ENCODE measurements at regions not wholly inside any gene's neighbourhood (a gene's known extent, or its start where the extent isn't known, plus 50 kb on each side); places are given as distances from the start of the nearest gene placed in this dataset.

- no peaks in the 10 kb centered on the region for H3K9me3 ChIP-seq
- no peak overlapping the region for H3K27ac ChIP-seq
- H3K27me3 ChIP-seq: no peaks in the 10 kb centered on the region
- TF ChIP-seq, protein P1, sequence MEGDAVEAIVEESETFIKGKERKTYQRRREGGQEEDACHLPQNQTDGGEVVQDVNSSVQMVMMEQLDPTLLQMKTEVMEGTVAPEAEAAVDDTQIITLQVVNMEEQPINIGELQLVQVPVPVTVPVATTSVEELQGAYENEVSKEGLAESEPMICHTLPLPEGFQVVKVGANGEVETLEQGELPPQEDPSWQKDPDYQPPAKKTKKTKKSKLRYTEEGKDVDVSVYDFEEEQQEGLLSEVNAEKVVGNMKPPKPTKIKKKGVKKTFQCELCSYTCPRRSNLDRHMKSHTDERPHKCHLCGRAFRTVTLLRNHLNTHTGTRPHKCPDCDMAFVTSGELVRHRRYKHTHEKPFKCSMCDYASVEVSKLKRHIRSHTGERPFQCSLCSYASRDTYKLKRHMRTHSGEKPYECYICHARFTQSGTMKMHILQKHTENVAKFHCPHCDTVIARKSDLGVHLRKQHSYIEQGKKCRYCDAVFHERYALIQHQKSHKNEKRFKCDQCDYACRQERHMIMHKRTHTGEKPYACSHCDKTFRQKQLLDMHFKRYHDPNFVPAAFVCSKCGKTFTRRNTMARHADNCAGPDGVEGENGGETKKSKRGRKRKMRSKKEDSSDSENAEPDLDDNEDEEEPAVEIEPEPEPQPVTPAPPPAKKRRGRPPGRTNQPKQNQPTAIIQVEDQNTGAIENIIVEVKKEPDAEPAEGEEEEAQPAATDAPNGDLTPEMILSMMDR (IDR thresholded peaks at IDR 0.05): no peak
- H3K36me3 ChIP-seq: no peaks in the 10 kb centered on the region
- no peak for ATAC-seq
- no peak overlapping the region for H3K4me3 ChIP-seq
- no peak for DNase-seq
- intact Hi-C loops (cut with DNase I): no loop called here
- no peaks in the 10 kb centered on the region for H3K4me1 ChIP-seq
Observed at GRCh38 chr15:27617013-27617412, 482.1 kb downstream of the OCA2 start.

- Histone ChIP-seq H3K4me1 (no peaks in the 10 kb centered on the region), H3K9me3 (no peaks in the 10 kb centered on the region), H3K36me3 (no peaks in the 10 kb centered on the region), H3K27me3 (no peaks in the 10 kb centered on the region), H3K27ac (no peak overlapping the region), H3K4me3 (no peak overlapping the region)
- ATAC-seq: no peak
- no peak for DNase-seq
- TF ChIP-seq, protein P1 (IDR thresholded peaks at IDR 0.05): no peak
- intact Hi-C loops (cut with DNase I): no loop called here
Observed at GRCh38 chr15:27608248-27608647, 490.9 kb downstream of the OCA2 start.

DNA sequence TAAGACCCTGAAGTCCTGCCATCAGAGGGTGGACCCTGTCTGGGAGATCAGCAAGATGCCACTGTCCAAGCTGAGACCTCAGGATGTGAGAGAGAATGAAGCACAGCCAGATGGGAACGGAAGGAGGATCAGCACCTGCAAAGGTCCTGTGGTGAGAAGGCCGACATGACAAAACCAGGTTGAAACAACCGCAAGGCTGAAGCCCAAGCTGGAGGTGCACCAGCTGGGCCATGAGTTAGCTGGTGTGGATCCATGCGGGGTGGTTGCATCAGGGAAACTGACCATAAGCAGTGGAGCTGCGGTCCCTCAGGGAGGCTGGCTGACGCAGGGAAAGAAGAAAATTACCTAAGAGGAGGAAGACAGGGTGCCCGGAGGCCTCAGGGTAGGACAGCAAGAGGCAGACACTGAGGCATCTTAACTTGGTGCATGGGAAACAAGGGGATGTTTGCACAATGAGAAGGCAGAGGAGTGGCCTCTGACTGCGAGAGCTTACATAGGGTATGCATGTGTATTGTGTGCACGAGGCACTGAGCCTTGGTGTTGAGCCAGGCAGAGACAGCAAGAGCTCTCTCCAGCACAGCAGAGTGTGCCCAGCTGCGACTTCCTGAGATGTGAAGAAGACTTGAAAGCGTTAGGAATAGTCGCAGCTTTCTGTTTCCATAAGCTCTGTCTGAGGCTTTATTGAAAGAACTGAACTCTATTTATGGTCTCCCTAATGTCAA, 497.7 kb downstream of the OCA2 start:
- Histone ChIP-seq H3K9me3 (no peaks in the 10 kb centered on the region), H3K4me1 (no peaks in the 10 kb centered on the region), H3K27ac (no peak overlapping the region), H3K27me3 (no peaks in the 10 kb centered on the region), H3K4me3 (no peak overlapping the region), H3K36me3 (no peaks in the 10 kb centered on the region)
- intact Hi-C loops (cut with DNase I): no loop called here
- ATAC-seq (peak; percentile 22), DNase-seq (no peak)
- TF ChIP-seq, protein P1 (IDR thresholded peaks at IDR 0.05): no peak

- Histone ChIP-seq H3K9me3 (no peaks in the 10 kb centered on the region), H3K4me1 (no peaks in the 10 kb centered on the region), H3K27me3 (no peaks in the 10 kb centered on the region), H3K4me3 (no peak overlapping the region), H3K36me3 (no peaks in the 10 kb centered on the region), H3K27ac (no peak overlapping the region)
- TF ChIP-seq, protein P1 (IDR thresholded peaks at IDR 0.05): no peak
- no peak for ATAC-seq
- DNase-seq: no peak
- intact Hi-C loops (cut with DNase I): no loop called here
Observed at GRCh38 chr15:27599034-27599433, 500.1 kb downstream of the OCA2 start.

GRCh38 chr15:27598251-27599009, 500.7 kb downstream of the OCA2 start:
- no peaks in the 10 kb centered on the region for H3K4me1 ChIP-seq

More at GRCh38 chr15:27598251-27599009, 500.7 kb downstream of the OCA2 start:
- TF ChIP-seq, protein P1 (IDR thresholded peaks at IDR 0.05): no peak
- no peak overlapping the region for H3K4me3 ChIP-seq
- H3K27ac ChIP-seq: no peak overlapping the region
- H3K9me3 ChIP-seq: no peaks in the 10 kb centered on the region
- intact Hi-C loops (cut with DNase I): no loop called here
- no peaks in the 10 kb centered on the region for H3K36me3 ChIP-seq
- DNase-seq (no peak), ATAC-seq (no peak)
- no peaks in the 10 kb centered on the region for H3K27me3 ChIP-seq

Data from upper lobe of right lung (tissue), 1 donor.